ENCODE measurements at regions not wholly inside any gene's neighbourhood (a gene's known extent, or its start where the extent isn't known, plus 50 kb on each side); places are given as distances from the start of the nearest gene placed in this dataset.

GRCh38 chr6:40340196-40340595, 247.0 kb downstream of the LRFN2 start:
- no peak for TF ChIP-seq CTCF (IDR thresholded peaks at IDR 0.05; ENCODE audit: low read depth, low read length, poor library complexity, severe bottlenecking)
- TF ChIP-seq EZH2phosphoT487 (IDR thresholded peaks at IDR 0.05; ENCODE audit: borderline replicate concordance, low read length), result no peak
